ENCODE measurements at regions not wholly inside any gene's neighbourhood (a gene's known extent, or its start where the extent isn't known, plus 50 kb on each side); places are given as distances from the start of the nearest gene placed in this dataset.
"Not testable (repeated sequence)": the region's sequence is repeated elsewhere in the genome, so short reads cannot be mapped to it uniquely, and the experiment has no call there.

- Mint-ChIP-seq H3K27me3 (no peaks in the 10 kb centered on the region), H3K36me3 (peaks cover 17 to 18% of the 10 kb centered on the region in 2 donors), H3K4me1 (no peaks in the 10 kb centered on the region), H3K27ac (no peak overlapping the region), H3K9me3 (peaks cover 8 to 43% (median 23%) of the 10 kb centered on the region in 7 donors), H3K4me3 (no peak overlapping the region)
- ATAC-seq (ENCODE audit: low read depth in 2 of 2) (no peak), DNase-seq (no peak)
These were observed 223.8 kb downstream of the SATB1 start for GRCh38 chr3:18201315-18201714.

GRCh38 chr3:18199757-18200156, 225.4 kb downstream of the SATB1 start:
- Mint-ChIP-seq H3K27me3 (no peaks in the 10 kb centered on the region), H3K27ac (no peak overlapping the region), H3K4me3 (no peak overlapping the region), H3K4me1 (no peaks in the 10 kb centered on the region), H3K36me3 (peaks cover 18 to 24% of the 10 kb centered on the region in 2 donors), H3K9me3 (peaks cover 10 to 43% (median 28%) of the 10 kb centered on the region in 7 donors)
- ATAC-seq (ENCODE audit: low read depth in 2 of 2), result no peak
- no peak for DNase-seq

GRCh38 chr3:18195836-18196235, 229.3 kb downstream of the SATB1 start:
- Mint-ChIP-seq H3K27ac (no peak overlapping the region), H3K27me3 (no peaks in the 10 kb centered on the region), H3K4me3 (no peak overlapping the region), H3K36me3 (peaks cover 18 to 24% of the 10 kb centered on the region in 2 donors), H3K9me3 (peaks cover 10 to 43% (median 28%) of the 10 kb centered on the region in 7 donors), H3K4me1 (no peaks in the 10 kb centered on the region)
- DNase-seq (no peak), ATAC-seq (ENCODE audit: low read depth in 2 of 2) (no peak)

- H3K36me3 Mint-ChIP-seq, result peaks cover 7 to 17% of the 10 kb centered on the region in 2 donors
- DNase-seq, result no peak
- H3K4me3 Mint-ChIP-seq, result no peak overlapping the region
- peaks cover 0 to 2% (median 0%) of the 10 kb centered on the region in 3 donors for H3K4me1 Mint-ChIP-seq
- H3K27ac Mint-ChIP-seq, result no peak overlapping the region
- peaks cover 6 to 29% (median 17%) of the 10 kb centered on the region in 7 donors for H3K9me3 Mint-ChIP-seq
- ATAC-seq (ENCODE audit: low read depth in 2 of 2), result no peak
- peaks cover 0 to 3% (median 0%) of the 10 kb centered on the region in 3 donors for H3K27me3 Mint-ChIP-seq
These were observed 230.7 kb downstream of the SATB1 start for GRCh38 chr3:18194431-18194830.

GRCh38 chr3:18190646-18191045, 234.5 kb downstream of the SATB1 start:
- peaks cover 0 to 2% (median 0%) of the 10 kb centered on the region in 3 donors for H3K4me1 Mint-ChIP-seq
- ATAC-seq (ENCODE audit: low read depth in 2 of 2), result no peak
- H3K9me3 Mint-ChIP-seq, result peaks cover 0 to 6% (median 0%) of the 10 kb centered on the region in 7 donors
- DNase-seq, result no peak
- H3K27me3 Mint-ChIP-seq, result peaks cover 0 to 8% (median 6%) of the 10 kb centered on the region in 3 donors
- H3K36me3 Mint-ChIP-seq, result peaks cover 0 to 7% of the 10 kb centered on the region in 2 donors
- H3K27ac Mint-ChIP-seq, result no peak overlapping the region
- H3K4me3 Mint-ChIP-seq, result no peak overlapping the region

GRCh38 chr3:18189282-18190050, 235.7 kb downstream of the SATB1 start:
- H3K27ac Mint-ChIP-seq, result peak overlapping the region in 1 of 6 donors; percentile 17
- peaks cover 0 to 2% (median 0%) of the 10 kb centered on the region in 3 donors for H3K4me1 Mint-ChIP-seq
- peaks cover 0 to 3% of the 10 kb centered on the region in 2 donors for H3K36me3 Mint-ChIP-seq
- DNase-seq (no peak), ATAC-seq (ENCODE audit: low read depth in 2 of 2) (no peak)
- H3K27me3 Mint-ChIP-seq, result peaks cover 0 to 8% (median 6%) of the 10 kb centered on the region in 3 donors
- peaks cover 0 to 4% (median 0%) of the 10 kb centered on the region in 7 donors for H3K9me3 Mint-ChIP-seq
- no peak overlapping the region for H3K4me3 Mint-ChIP-seq

GRCh38 chr3:18188491-18188890, 236.6 kb downstream of the SATB1 start:
- Mint-ChIP-seq H3K27ac (no peak overlapping the region), H3K36me3 (peaks cover 0 to 4% of the 10 kb centered on the region in 2 donors), H3K4me1 (peaks cover 0 to 2% (median 0%) of the 10 kb centered on the region in 3 donors), H3K9me3 (peaks cover 0 to 2% (median 0%) of the 10 kb centered on the region in 7 donors), H3K27me3 (peaks cover 0 to 8% (median 6%) of the 10 kb centered on the region in 3 donors), H3K4me3 (no peak overlapping the region)
- DNase-seq (no peak), ATAC-seq (ENCODE audit: low read depth in 2 of 2) (no peak)

- H3K9me3 Mint-ChIP-seq, result peaks cover 0 to 2% (median 0%) of the 10 kb centered on the region in 7 donors
- ATAC-seq (ENCODE audit: low read depth in 2 of 2), result no peak
- H3K27me3 Mint-ChIP-seq, result peaks cover 0 to 8% (median 6%) of the 10 kb centered on the region in 3 donors
- H3K4me1 Mint-ChIP-seq, result peaks cover 0 to under 1% (median 0%) of the 10 kb centered on the region in 3 donors
- H3K36me3 Mint-ChIP-seq, result peaks cover 0 to 4% of the 10 kb centered on the region in 2 donors
- no peak for DNase-seq
- H3K27ac Mint-ChIP-seq, result no peak overlapping the region
- H3K4me3 Mint-ChIP-seq, result no peak overlapping the region
These were observed 239.5 kb downstream of the SATB1 start for GRCh38 chr3:18185624-18186023.

GRCh38 chr3:18182923-18183322, 242.2 kb downstream of the SATB1 start:
- DNase-seq; H3K4me1 Mint-ChIP-seq; H3K27me3 Mint-ChIP-seq; H3K4me3 Mint-ChIP-seq; H3K27ac Mint-ChIP-seq; H3K9me3 Mint-ChIP-seq; H3K36me3 Mint-ChIP-seq; ATAC-seq (ENCODE audit: low read depth in 2 of 2): not testable (repeated sequence)

GRCh38 chr3:18179521-18179920, 245.6 kb downstream of the SATB1 start:
- Mint-ChIP-seq H3K4me1 (no peaks in the 10 kb centered on the region), H3K36me3 (peaks cover 0 to 1% of the 10 kb centered on the region in 2 donors), H3K4me3 (no peak overlapping the region), H3K9me3 (peaks cover 0 to 4% (median 0%) of the 10 kb centered on the region in 7 donors), H3K27me3 (no peaks in the 10 kb centered on the region), H3K27ac (no peak overlapping the region)
- DNase-seq (no peak), ATAC-seq (ENCODE audit: low read depth in 2 of 2) (no peak)

GRCh38 chr3:18177271-18177670, 247.9 kb downstream of the SATB1 start:
- H3K4me1 Mint-ChIP-seq, result peaks cover 0 to 5% (median 3%) of the 10 kb centered on the region in 3 donors
- H3K36me3 Mint-ChIP-seq, result peaks cover 0 to 8% of the 10 kb centered on the region in 2 donors
- H3K9me3 Mint-ChIP-seq, result peaks cover 0 to 6% (median 3%) of the 10 kb centered on the region in 7 donors
- no peak overlapping the region for H3K4me3 Mint-ChIP-seq
- no peaks in the 10 kb centered on the region for H3K27me3 Mint-ChIP-seq
- DNase-seq (no peak), ATAC-seq (ENCODE audit: low read depth in 2 of 2) (no peak)
- H3K27ac Mint-ChIP-seq, result no peak overlapping the region

- H3K36me3 Mint-ChIP-seq; H3K9me3 Mint-ChIP-seq; ATAC-seq (ENCODE audit: low read depth in 2 of 2); H3K27me3 Mint-ChIP-seq; H3K4me3 Mint-ChIP-seq; DNase-seq: not testable (repeated sequence)
- Mint-ChIP-seq H3K27ac (peak overlapping the region in 1 of 6 donors; percentile 48), H3K4me1 (peaks cover 4 to 11% (median 9%) of the 10 kb centered on the region in 3 donors)
These were observed 251.2 kb downstream of the SATB1 start for GRCh38 chr3:18173891-18174290.

GRCh38 chr3:18159681-18160080, 265.5 kb downstream of the SATB1 start:
- Mint-ChIP-seq H3K4me1 (peaks cover 5 to 8% (median 6%) of the 10 kb centered on the region in 3 donors), H3K4me3 (no peak overlapping the region), H3K9me3 (no peaks in the 10 kb centered on the region), H3K27ac (no peak overlapping the region), H3K27me3 (peaks cover 0 to 11% (median 5%) of the 10 kb centered on the region in 3 donors), H3K36me3 (no peaks in the 10 kb centered on the region)
- DNase-seq (no peak), ATAC-seq (ENCODE audit: low read depth in 2 of 2) (no peak)

- H3K4me1 Mint-ChIP-seq, result peaks cover 5 to 8% (median 6%) of the 10 kb centered on the region in 3 donors
- peaks cover 0 to 5% (median 0%) of the 10 kb centered on the region in 3 donors for H3K27me3 Mint-ChIP-seq
- no peak overlapping the region for H3K4me3 Mint-ChIP-seq
- no peaks in the 10 kb centered on the region for H3K9me3 Mint-ChIP-seq
- ATAC-seq (ENCODE audit: low read depth in 2 of 2), result no peak
- DNase-seq, result no peak
- H3K27ac Mint-ChIP-seq, result peak overlapping the region in 1 of 6 donors; percentile 60
- H3K36me3 Mint-ChIP-seq, result no peaks in the 10 kb centered on the region
These were observed 271.5 kb downstream of the SATB1 start for GRCh38 chr3:18153571-18154173.

Measured in naive B cell (primary cell).